Thyroid gland (tissue), 4 donors: ENCODE measurements at regions not wholly inside any gene's neighbourhood (a gene's known extent, or its start where the extent isn't known, plus 50 kb on each side); places are given as distances from the start of the nearest gene placed in this dataset.
"Not testable (repeated sequence)": the region's sequence is repeated elsewhere in the genome, so short reads cannot be mapped to it uniquely, and the experiment has no call there.

Experiments
- POLR2A ChIP-seq, 2 donors: fragments of 450-650 bp; IDR thresholded peaks; one replicate each; pipeline ENCODE4 v1.6.1; 2017; ENCODE audit warnings: antibody characterized with exemption in 2 of 2, mild to moderate bottlenecking in 2 of 2, moderate library complexity in 1 of 2
- TF ChIP-seq, protein P1 (sequence below), 6 experiments: fragments of 200-600 bp in 3 of 6; fragments of 450-650 bp in 3 of 6; sonication (generic) in 3 of 6; IDR thresholded peaks; one replicate each; pipeline ENCODE4 v1.5.1; 2016 to 2019; ENCODE audit warnings: antibody characterized with exemption in 6 of 6, mild to moderate bottlenecking in 2 of 6, inconsistent platforms in 1 of 6, moderate library complexity in 1 of 6

- TF ChIP-seq, protein P1, sequence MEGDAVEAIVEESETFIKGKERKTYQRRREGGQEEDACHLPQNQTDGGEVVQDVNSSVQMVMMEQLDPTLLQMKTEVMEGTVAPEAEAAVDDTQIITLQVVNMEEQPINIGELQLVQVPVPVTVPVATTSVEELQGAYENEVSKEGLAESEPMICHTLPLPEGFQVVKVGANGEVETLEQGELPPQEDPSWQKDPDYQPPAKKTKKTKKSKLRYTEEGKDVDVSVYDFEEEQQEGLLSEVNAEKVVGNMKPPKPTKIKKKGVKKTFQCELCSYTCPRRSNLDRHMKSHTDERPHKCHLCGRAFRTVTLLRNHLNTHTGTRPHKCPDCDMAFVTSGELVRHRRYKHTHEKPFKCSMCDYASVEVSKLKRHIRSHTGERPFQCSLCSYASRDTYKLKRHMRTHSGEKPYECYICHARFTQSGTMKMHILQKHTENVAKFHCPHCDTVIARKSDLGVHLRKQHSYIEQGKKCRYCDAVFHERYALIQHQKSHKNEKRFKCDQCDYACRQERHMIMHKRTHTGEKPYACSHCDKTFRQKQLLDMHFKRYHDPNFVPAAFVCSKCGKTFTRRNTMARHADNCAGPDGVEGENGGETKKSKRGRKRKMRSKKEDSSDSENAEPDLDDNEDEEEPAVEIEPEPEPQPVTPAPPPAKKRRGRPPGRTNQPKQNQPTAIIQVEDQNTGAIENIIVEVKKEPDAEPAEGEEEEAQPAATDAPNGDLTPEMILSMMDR (IDR thresholded peaks at IDR 0.05) = not testable (repeated sequence)
- not testable (repeated sequence) for TF ChIP-seq POLR2A (IDR thresholded peaks at IDR 0.05)
Measured at GRCh38 chr5:86466721-86467120, 151.0 kb upstream of the COX7C start.
